Left lobe of liver (tissue), 2 donors: ENCODE measurements at regions not wholly inside any gene's neighbourhood (a gene's known extent, or its start where the extent isn't known, plus 50 kb on each side); places are given as distances from the start of the nearest gene placed in this dataset.

Source experiments
- ATAC-seq: fragments of 200-7000 bp; cut with Tn5 transposase; one replicate; pipeline ENCODE4 v1.9.1; 2020; ENCODE audit warnings: mild to moderate bottlenecking, moderate library complexity
- DNase-seq: peaks from one replicate; pipeline ENCODE4 v3.0.0-alpha.2; 2020; ENCODE audit warnings: low spot score
- donor health status: DM: no; HTN: no; CAD: no; lungs with moderate emphysema.
- donor health status: DM: no; HTN: yes; CAD: no.

DNA sequence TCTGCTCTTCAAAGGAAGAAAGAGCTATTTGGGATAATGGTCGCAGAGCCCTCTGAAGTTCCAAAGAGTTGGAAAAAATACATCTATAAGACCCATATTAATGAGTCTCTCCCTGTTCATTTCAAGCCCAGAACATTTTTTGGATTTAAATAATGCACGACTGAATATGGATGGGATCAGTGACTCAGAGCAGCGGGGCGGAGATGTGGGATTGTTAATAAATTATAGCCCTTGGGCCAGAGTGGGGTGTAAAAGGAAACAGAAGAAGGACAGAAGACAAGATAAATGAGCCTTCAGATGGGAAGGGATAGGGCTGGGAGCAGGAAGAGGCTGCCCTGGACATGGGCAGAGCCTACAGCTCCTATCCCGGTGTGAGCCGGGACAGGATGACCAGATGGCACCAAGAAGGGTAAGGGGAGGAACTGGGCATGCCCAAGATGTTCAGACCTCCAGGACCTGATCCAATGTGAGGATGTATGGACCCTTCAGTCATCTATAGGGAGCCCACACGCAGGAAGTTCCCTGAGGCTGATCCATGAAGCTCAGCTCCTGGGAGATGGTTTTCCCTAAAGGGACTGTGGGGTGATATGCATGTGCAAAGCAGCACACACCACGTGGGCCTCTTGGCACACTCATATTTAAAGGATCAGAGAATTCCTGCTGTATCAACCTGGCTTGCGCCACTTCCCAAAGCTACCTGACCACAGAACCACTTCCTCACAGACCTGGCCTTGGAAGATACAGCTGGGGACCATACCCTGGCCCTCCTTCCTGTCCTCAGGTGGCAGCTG is 96.1 kb upstream of the PLXNA4 start:
- DNase-seq (no peak), ATAC-seq (no peak)

DNA sequence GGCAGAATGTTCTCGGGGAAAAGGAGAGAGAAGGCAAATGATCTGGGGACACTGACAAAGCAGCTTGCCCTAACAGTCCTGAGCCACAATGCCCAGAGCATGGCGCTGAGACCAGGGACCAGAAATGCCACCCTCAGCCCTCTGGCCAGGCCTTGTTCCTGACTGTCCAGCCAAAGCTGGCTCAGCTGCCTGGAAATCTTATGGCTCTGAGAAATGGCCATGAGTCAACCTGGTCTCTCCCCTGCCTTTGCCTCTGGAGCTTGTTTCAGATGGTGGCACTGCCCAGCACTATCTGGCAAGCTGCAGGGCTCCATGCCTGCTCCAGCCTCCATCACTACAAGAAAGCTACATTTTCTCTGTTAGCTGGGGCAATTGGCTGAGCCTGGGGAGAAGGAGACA is 90.5 kb upstream of the PLXNA4 start:
- DNase-seq (no peak), ATAC-seq (peak; percentile 43)

DNA sequence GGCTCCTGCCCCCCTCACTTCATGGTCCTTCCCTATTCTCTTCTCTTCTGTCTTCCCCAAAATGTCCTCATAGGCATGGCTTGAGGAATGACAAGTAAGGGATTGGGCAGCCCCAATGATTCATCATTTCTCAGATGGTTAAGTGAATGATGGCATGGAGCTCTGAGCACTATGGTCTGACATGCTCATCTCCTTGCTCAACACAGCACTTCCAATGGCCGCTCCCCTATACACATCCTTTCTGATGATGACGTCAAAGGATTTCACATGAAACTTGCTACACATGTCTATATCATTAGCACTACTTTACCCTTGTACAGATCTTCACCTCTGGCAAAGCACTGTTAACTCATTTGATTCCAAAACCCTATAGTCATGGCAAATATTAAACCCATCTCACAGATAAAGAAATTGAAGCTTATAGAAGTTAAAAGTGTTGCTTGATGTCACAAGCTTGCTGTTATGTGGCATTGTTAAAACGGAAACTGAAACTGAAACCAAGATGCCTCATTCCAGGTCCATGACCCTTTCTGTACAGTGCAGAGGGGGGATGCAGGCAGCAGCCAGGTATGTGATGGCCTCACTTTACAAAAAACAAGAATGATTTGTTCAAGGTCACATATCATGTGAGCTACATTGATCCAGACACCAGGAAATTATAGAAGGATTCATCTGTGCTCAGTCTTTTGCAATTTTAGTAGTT is 90.0 kb upstream of the PLXNA4 start:
- DNase-seq (no peak), ATAC-seq (peak; percentile 78)

DNA sequence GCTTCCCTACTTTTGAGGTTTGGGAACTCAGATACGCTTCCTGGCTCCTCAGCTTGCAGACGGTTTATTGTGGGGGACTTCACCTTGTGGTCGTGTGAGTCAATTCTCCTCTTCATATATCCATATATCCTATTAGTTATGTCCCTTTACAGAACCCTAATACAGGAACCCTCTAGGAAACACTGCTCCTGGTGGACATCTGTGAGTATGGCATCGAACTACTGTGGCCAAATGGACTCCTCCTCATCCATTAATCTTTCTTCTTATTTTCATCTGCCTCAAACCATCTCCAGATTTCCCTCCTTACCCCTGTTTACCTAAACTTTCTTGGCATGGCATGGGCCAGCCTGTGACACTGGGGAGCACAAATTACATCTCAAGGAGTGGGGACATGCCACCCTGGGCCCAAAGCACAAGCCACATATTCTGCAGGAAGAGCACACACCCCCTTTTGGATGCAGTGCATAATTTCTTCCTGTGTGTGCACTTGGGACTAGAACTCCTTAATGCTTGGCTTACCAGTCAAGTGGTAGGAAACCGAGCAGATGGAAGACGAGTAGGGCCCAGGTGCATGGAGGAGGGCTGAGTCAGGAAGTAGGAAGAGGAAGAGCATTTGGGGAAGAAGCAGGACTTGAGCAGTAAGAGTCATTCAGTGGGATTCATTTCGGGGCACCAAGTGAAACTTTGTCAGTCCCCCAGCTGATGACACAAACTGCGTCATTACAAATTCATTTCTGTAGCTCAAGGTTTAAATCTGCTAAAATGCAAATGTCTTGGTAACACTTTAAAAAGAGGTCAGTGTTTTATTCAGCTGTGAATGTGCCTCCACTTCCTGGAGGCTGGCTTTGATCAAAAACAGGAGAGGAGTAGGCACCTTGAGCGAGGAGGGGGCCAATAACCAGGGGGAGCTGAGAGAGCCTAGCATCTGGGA is 80.8 kb upstream of the PLXNA4 start:
- DNase-seq (no peak), ATAC-seq (peak; percentile 56)

DNA sequence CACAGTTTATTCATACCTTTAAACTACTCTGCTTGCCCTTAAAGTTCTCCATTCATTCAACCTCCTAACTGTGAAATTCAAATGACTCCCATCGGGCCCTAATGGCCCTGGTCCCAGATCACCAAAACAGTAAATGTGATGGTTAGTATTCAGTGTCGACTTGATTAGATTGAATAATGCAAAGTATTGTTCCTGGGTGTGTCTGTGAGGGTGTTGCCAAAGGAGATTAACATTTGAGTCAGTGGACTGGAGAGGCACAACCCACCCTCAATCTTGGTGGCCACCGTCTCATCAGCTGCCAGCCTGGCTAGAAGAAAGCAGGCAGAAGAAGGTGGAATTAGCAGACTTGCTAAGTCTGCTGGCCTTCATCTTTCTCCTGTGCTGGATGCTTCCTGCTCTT is 80.1 kb upstream of the PLXNA4 start:
- DNase-seq, result no peak
- ATAC-seq, result no peak

DNA sequence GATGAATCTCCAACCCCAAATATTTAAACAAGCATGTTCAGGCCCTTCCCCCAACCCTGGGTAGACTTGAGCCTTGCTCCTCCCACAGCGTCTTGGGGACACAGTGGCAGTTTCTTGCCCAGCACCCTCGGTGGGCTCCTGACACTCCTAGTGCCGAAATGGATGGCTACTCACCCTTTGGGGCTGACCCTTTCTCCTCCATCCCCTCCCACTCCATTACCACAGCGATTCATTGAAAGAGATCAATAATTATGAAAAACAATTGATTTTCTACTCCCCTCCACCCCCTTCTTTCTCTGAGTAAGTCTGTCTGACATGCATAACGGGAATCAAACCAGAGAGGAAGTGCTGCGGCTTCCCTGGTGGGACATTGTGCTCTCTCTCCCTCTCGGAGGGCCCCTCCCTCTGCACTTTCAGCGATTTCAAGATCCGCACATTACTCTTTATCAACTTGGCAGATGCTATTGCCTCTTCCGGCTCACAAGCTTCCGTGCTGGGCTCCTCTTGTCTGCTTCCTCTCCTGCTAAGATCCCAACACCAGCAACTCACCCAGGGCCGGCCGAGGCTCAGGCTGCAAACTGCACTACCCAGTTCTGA is 79.0 kb upstream of the PLXNA4 start:
- DNase-seq, result peak; percentile 54

DNA sequence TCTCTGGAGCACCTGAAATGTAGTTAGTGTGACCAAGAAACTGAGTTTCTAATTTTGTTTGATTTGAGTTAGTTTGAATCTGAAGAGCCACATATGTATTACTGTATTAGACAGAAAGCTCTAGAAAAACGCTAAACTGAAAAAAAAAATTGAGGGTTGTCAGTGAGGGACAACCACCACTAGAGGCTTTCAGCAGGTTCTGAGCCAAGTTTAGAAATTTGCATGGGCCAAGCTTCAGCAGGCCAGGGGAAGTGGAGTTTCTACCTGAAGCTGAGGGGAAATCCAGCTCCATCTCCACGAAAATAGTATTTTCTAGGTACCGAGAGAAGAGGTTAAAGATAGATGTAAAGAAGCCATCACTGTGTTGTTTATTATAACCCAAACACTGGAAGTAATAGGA is 77.9 kb upstream of the PLXNA4 start:
- peak; percentile 65 for ATAC-seq
- no peak for DNase-seq

More for the DNA sequence above, 79.0 kb upstream of the PLXNA4 start:
- peak; percentile 75 for ATAC-seq

DNA sequence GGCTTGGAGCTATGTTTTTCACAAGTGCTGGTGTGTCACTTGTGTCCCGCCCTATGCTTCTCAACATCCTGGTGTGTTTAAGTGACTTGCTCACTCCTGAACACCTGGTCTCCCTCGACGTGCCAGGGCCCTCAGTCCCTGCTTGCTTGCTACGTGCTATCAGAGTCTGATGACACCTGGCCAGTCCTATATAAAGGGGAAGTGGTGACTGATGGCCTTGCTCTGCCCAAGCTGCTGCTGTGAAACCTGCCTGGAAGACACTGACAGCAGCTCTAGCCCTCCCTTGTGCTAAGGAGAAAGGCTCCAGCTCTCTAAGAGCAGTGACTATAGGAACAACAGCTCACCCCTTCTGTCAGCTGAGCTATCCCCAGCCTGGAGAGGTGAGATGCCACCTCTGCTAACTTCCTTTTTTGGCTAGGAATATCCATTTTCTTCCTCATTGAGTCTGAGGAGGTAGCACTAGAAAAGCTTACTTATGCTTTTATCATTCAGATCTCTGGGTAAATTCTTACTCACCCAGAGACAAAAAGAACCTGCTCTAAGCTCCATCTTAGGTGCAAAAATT is 77.2 kb upstream of the PLXNA4 start:
- DNase-seq (no peak), ATAC-seq (no peak)

DNA sequence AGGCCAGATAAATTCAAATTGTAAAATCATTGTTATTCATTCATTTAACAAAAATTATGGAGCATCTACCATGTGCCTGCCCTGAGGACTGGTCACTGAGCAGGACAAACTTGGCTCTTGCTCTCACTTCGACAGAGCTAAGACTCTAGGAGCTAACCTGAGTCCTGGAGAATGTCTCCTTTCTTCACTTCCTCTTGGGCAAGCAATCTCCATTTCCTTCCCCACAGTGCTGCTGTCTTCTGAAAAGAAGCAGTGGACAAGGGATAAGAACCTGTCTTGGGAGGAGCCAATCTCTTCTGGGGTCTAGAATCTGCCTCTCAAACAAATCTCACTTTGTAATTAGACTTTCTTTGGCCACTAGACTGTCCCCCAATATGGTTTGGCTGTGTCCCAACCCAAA is 76.2 kb upstream of the PLXNA4 start:
- ATAC-seq (no peak), DNase-seq (no peak)

DNA sequence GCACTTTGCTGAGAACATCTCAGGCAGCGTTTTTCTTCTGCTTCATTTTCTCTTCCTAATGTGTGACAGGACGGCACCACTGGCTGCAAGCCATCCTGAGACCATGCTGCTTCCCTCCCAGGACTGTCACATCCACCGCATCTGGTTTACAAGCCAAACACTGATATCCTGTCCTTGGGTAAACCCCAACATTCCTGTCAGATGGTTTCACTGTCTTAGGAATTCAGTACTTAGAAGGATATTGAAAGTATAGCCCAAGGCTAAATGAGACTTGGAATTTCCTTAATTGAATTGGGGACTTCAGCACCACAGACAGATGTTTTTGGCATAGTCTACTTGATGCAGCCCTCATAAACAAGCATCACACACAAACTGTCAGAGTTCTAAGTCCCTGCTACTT is 74.2 kb upstream of the PLXNA4 start:
- ATAC-seq, result no peak
- DNase-seq, result no peak

DNA sequence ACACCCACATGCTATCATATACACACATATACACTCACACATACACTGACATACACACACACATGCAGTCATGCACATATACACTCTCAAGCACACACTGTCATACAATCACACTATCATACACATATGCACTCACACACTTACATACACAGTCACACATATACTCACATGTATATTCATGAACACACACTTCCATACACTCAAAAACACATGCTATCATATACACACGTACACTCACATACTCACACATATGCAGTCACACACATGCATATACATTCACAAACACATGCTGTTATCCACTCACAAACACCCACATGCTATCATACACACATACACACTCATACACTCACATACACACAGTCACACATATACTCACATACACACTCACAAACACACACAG is 71.0 kb upstream of the PLXNA4 start:
- no peak for DNase-seq
- ATAC-seq, result no peak

DNA sequence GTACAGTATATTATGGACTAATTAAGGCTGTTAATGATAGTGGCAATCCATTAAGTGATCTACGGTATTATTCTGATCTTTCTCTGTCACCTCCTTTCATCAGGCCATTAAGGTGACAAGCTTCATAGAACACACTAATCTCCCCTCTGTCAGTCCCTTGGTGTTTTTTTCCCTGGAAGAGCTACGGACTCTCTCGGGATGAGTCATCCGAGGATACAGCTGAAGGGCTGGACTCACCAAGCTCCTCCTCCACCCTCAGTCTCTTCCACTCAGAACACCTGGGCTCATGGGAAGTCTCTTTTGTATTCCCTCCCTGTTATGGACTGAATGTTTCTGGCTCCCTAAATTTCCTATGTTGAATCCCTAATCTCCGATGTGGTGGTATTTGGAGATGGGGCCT is 69.8 kb upstream of the PLXNA4 start:
- no peak for ATAC-seq
- no peak for DNase-seq

DNA sequence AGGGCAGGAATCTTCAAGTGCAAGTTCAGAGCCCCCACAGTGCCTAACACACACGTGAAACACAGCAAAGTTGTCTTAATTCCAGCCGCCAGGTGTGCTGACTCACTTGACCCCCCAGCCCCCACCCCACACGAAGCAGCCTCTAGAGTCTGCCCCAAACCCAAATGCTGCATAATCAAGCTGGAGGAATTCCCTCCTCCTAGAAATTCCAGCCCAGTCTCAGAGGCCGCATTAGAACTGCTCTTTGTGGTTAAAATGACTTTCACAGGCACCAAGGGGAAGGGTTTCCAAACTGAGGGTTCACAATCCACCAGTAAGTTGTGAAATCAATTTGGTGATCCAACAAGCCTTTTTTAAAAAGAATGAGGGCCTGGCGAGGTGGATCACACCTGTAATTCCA is 67.0 kb upstream of the PLXNA4 start:
- ATAC-seq (no peak), DNase-seq (no peak)

DNA sequence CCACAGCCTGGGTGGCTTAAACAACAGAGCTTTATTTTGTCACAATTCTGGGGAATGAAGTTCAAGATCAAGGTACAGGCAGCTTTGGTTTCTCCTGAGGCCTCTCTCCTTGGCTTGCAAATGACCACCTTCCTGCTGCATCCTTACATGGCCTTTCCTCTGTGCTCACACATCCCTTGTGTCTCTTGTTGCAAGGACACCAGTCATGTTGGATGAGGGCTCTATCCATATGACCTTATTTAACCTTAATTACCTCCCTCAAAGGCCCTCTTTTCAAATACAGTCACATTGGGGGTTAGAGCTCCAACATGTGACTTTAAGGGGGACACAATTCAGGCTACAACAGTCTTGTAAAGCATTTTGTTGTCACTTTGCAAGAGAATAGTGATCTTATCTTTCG is 65.0 kb upstream of the PLXNA4 start:
- ATAC-seq (no peak), DNase-seq (no peak)

DNA sequence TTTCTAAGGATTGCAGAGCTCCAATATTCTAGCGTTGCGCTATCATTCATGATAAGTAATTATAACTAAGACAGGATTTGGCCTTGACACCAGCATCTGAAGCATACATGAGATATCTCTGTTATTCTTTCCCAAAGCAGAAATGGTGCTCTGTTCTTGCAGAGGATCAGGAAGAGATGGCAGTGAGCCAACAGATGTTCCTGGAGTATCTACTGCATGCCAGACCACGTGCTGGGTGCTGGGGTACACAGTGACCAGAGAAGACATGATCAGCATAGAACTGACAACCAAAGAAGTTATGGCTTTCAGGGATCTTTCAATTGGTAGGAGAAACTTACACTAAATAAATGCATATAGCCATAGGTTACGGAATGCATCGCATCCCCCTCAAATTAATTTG is 63.7 kb upstream of the PLXNA4 start:
- DNase-seq, result no peak
- no peak for ATAC-seq

DNA sequence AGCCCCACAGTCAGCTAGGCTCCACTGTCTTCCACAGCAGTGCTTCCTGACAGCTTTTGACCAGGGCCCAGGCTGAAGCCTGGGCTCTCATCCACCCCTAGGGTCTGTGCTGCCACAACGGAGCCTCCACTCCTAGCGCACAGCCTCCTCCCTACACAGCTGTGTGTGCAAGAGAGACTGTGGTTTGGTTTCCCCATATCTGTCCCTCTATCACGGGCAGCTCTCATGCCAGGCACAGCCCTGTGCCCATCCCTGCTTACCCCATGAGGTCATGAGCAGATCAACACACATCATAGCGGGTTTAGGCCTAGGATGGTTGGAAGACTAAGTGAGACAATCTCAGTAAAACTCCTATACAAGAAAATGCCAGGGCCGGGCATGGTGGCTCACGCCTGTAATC is 61.7 kb upstream of the PLXNA4 start:
- no peak for ATAC-seq
- DNase-seq, result no peak

DNA sequence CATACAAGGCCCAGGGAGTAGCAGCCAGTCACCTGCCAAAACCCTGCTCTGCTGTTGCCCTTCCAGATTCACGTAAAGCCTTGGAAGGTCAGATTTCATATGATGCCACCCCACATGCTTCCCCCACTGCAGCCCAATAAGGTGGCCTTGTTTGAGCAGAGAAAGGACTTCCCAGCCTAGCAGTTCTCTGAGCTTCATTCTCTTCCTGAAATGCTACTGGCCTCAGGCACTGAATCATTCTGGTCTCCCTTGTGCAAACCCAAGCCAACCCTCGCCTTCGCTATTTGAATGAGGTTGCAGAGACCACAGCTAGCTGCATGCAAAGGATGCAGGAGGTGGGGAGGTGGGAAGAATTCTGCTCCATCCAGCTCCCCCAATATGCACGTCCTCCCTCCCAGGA is 60.3 kb upstream of the PLXNA4 start:
- ATAC-seq (no peak), DNase-seq (no peak)

DNA sequence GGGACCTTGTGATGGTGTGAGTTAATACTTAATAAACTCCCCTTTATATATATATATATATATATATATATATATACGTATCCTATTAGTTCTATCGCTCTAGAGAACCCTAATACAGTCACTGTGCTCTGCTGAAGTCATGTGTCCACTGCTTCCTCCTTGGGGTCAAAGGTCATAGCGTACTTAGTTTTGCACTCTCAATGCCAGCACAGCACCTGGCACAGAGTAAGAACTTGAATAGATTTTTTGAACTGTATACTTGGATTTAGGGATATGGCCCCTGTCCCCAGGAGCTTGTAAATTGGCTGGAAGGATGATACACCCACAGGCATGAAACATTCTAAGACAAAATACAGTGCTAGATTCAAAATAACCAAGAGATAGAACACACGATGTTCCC is 58.9 kb upstream of the PLXNA4 start:
- no peak for DNase-seq
- no peak for ATAC-seq

DNA sequence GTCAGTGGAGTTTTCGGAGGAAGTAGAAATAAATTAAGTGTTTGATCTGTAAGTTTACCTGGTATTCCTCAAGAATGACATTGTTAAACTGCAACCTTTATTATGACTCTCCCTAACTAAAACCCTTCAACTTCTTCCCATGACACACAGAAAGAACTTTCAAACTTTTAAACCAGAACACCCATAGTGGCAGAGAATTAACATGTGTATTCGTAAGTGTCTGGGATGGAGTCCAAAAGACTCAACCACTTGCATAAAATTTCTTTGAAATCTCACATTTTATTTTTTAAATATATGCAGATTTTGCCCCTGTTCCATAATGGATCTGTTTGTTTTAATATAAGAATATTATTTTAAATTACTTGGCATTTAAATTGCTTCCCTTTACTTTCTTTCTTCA is 54.6 kb upstream of the PLXNA4 start:
- ATAC-seq, result no peak
- DNase-seq, result no peak
